MM.1S (cell line): ENCODE measurements at regions not wholly inside any gene's neighbourhood (a gene's known extent, or its start where the extent isn't known, plus 50 kb on each side); places are given as distances from the start of the nearest gene placed in this dataset.
A peak's percentile ranks its signal among the peaks of the same experiment; 100 is the strongest.
"Not testable (repeated sequence)": the region's sequence is repeated elsewhere in the genome, so short reads cannot be mapped to it uniquely, and the experiment has no call there.

Source experiments
- DNase-seq: peaks from one replicate; pipeline ENCODE4 v3.0.0-alpha.2; 2015
- H2AFZ ChIP-seq: fragments of 300-600 bp; sonication (generic); 2 replicates; pipeline ENCODE4 v1.6.0; 2016; ENCODE audit warnings: antibody characterized with exemption, low read length
- H3F3A ChIP-seq: fragments of 300-600 bp; sonication (generic); 2 replicates; pipeline ENCODE4 v1.6.1; 2016; ENCODE audit warnings: mild to moderate bottlenecking, antibody characterized with exemption, low read length, moderate library complexity, mixed read lengths; ENCODE audit not compliant: insufficient read depth
- H3K27ac ChIP-seq: fragments of 300-600 bp; sonication (generic); 2 replicates; pipeline ENCODE4 v1.5.1; 2016; ENCODE audit warnings: mild to moderate bottlenecking, low read length
- H3K27me3 ChIP-seq: fragments of 300-600 bp; sonication (generic); replicated peaks from 2 replicates; pipeline ENCODE4 v1.6.0; 2016; ENCODE audit warnings: low read length; ENCODE audit not compliant: insufficient read depth
- H3K36me3 ChIP-seq: fragments of 300-600 bp; sonication (generic); replicated peaks from 2 replicates; pipeline ENCODE4 v1.6.1; 2016; ENCODE audit warnings: mild to moderate bottlenecking, low read length, mixed read lengths; ENCODE audit not compliant: insufficient read depth
- H3K4me1 ChIP-seq: fragments of 300-600 bp; sonication (generic); 2 replicates; pipeline ENCODE4 v1.6.1; 2016; ENCODE audit warnings: low read length, mixed read lengths
- H3K4me2 ChIP-seq: fragments of 300-600 bp; sonication (generic); 2 replicates; pipeline ENCODE4 v1.6.0; 2016; ENCODE audit warnings: low read depth, low read length
- H3K4me3 ChIP-seq: fragments of 300-600 bp; sonication (generic); 2 replicates; pipeline ENCODE4 v1.5.1; 2016; ENCODE audit warnings: low read length, mixed read lengths
- H3K79me2 ChIP-seq: fragments of 300-600 bp; sonication (generic); 2 replicates; pipeline ENCODE4 v1.6.1; 2016; ENCODE audit warnings: mixed run types, low read length, mixed read lengths
- H3K9ac ChIP-seq: fragments of 300-600 bp; sonication (generic); 2 replicates; pipeline ENCODE4 v1.6.1; 2016; ENCODE audit warnings: low read length, mixed read lengths
- H3K9me2 ChIP-seq: fragments of 300-600 bp; sonication (generic); replicated peaks from 2 replicates; pipeline ENCODE4 v1.6.1; 2016; ENCODE audit warnings: mild to moderate bottlenecking, low read length, mixed read lengths; ENCODE audit not compliant: insufficient read depth
- H3K9me3 ChIP-seq: fragments of 300-600 bp; sonication (generic); replicated peaks from 2 replicates; pipeline ENCODE4 v1.6.1; 2016; ENCODE audit warnings: mild to moderate bottlenecking, low read length, mixed read lengths; ENCODE audit not compliant: insufficient read depth
- H4K20me1 ChIP-seq: fragments of 300-600 bp; sonication (generic); 2 replicates; pipeline ENCODE4 v1.6.1; 2016; ENCODE audit warnings: mild to moderate bottlenecking, low read length, moderate library complexity, mixed read lengths; ENCODE audit not compliant: insufficient read depth
- CTCF ChIP-seq: fragments of 300-600 bp; sonication (generic); IDR thresholded peaks from 2 replicates; pipeline ENCODE4 v1.5.1; 2016; ENCODE audit warnings: antibody characterized with exemption, low read length, mixed read lengths
- EZH2 ChIP-seq: fragments of 300-600 bp; sonication (generic); optimal IDR thresholded peaks from 2 replicates; pipeline ENCODE3; 2017; ENCODE audit warnings: low read depth, mild to moderate bottlenecking, antibody characterized with exemption, low read length, mixed read lengths
- EZH2phosphoT487 ChIP-seq: fragments of 300-600 bp; sonication (generic); IDR thresholded peaks from 2 replicates; pipeline ENCODE4 v1.6.1; 2018; ENCODE audit warnings: antibody characterized with exemption, low read length

- Histone ChIP-seq H3K36me3 (no peaks in the 10 kb centered on the region), H3K9me2 (no peaks in the 10 kb centered on the region), H3K4me3 (no peak overlapping the region), H3K79me2 (no peaks in the 10 kb centered on the region), H3F3A (no peaks in the 10 kb centered on the region), H4K20me1 (no peaks in the 10 kb centered on the region), H3K9ac (no peak overlapping the region), H2AFZ (no peak overlapping the region), H3K27ac (no peak overlapping the region), H3K9me3 (no peaks in the 10 kb centered on the region), H3K27me3 (no peaks in the 10 kb centered on the region), H3K4me2 (no peak overlapping the region), H3K4me1 (0 out of 2 replicates have a peak, but pooled peaks cover 11% of the 10 kb centered on the region)
- DNase-seq: no peak
- TF ChIP-seq EZH2 (no peak), CTCF (peak; percentile 26; the same call in 1 of the 2 replicates)
Observed at GRCh38 chr5:145449794-145450193, 385.3 kb downstream of the PRELID2 start.

GRCh38 chr5:145446875-145447274 is 388.3 kb downstream of the PRELID2 start:
- H4K20me1 ChIP-seq, H3K27ac ChIP-seq, H3K9me2 ChIP-seq, DNase-seq, H3K4me2 ChIP-seq, H3K36me3 ChIP-seq, H3K27me3 ChIP-seq, H3F3A ChIP-seq, H3K79me2 ChIP-seq, H3K9ac ChIP-seq, H3K9me3 ChIP-seq, H3K4me3 ChIP-seq, H2AFZ ChIP-seq: not testable (repeated sequence)
- H3K4me1 ChIP-seq: 0 out of 2 replicates have a peak, but pooled peaks cover 11% of the 10 kb centered on the region

GRCh38 chr5:145446412-145446811 is 388.7 kb downstream of the PRELID2 start:
- Histone ChIP-seq H3K4me2 (no peak overlapping the region), H3K27me3 (no peaks in the 10 kb centered on the region), H4K20me1 (no peaks in the 10 kb centered on the region), H3F3A (no peaks in the 10 kb centered on the region), H3K36me3 (no peaks in the 10 kb centered on the region), H3K4me1 (0 out of 2 replicates have a peak, but pooled peaks cover 11% of the 10 kb centered on the region), H3K4me3 (no peak overlapping the region), H3K9me3 (no peaks in the 10 kb centered on the region), H3K9ac (no peak overlapping the region), H3K9me2 (no peaks in the 10 kb centered on the region), H3K79me2 (no peaks in the 10 kb centered on the region), H2AFZ (no peak overlapping the region), H3K27ac (no peak overlapping the region)
- TF ChIP-seq EZH2phosphoT487 (no peak), EZH2 (no peak), CTCF (no peak)
- DNase-seq: no peak

- Histone ChIP-seq H3K4me3 (no peak overlapping the region), H3K4me1 (0 out of 2 replicates have a peak, but pooled peaks cover 2% of the 10 kb centered on the region), H3K36me3 (no peaks in the 10 kb centered on the region), H3K79me2 (no peaks in the 10 kb centered on the region), H3F3A (no peaks in the 10 kb centered on the region), H4K20me1 (no peaks in the 10 kb centered on the region), H3K9ac (no peak overlapping the region), H3K4me2 (no peak overlapping the region), H3K27me3 (no peaks in the 10 kb centered on the region), H3K27ac (no peak overlapping the region), H3K9me3 (no peaks in the 10 kb centered on the region), H2AFZ (no peak overlapping the region), H3K9me2 (no peaks in the 10 kb centered on the region)
- DNase-seq: no peak
- TF ChIP-seq EZH2 (no peak), EZH2phosphoT487 (no peak), CTCF (no peak)
Observed at GRCh38 chr5:145445027-145445426, 390.1 kb downstream of the PRELID2 start.
